Loucy (cell line): ENCODE measurements at regions not wholly inside any gene's neighbourhood (a gene's known extent, or its start where the extent isn't known, plus 50 kb on each side); places are given as distances from the start of the nearest gene placed in this dataset.

Experiments
- H2AFZ ChIP-seq: fragments of 200-600 bp; sonication (generic); 2 replicates; pipeline ENCODE4 v1.6.0; 2016; ENCODE audit warnings: antibody characterized with exemption, mild to moderate bottlenecking, low read length, moderate library complexity
- H3F3A ChIP-seq: fragments of 200-600 bp; 2 replicates; pipeline ENCODE4 v1.6.0; 2016; ENCODE audit warnings: antibody characterized with exemption, low read depth, mild to moderate bottlenecking
- H3K27me3 ChIP-seq: fragments of 200-600 bp; sonication (generic); 2 replicates; pipeline ENCODE4 v1.6.1; 2014; ENCODE audit warnings: low read length, mild to moderate bottlenecking; ENCODE audit not compliant: insufficient read depth, poor library complexity, severe bottlenecking
- H3K36me3 ChIP-seq: fragments of 200-600 bp; sonication (generic); 2 replicates; pipeline ENCODE4 v1.6.1; 2016; ENCODE audit warnings: low read length; ENCODE audit not compliant: insufficient read depth
- H3K4me1 ChIP-seq: fragments of 200-600 bp; sonication (generic); 2 replicates; pipeline ENCODE4 v1.5.1; 2014; ENCODE audit warnings: low read length, mild to moderate bottlenecking; ENCODE audit not compliant: insufficient read depth, poor library complexity, severe bottlenecking
- H3K4me2 ChIP-seq: fragments of 200-600 bp; sonication (generic); 2 replicates; pipeline ENCODE4 v1.6.0; 2014; ENCODE audit warnings: antibody characterized with exemption, low read length, low read depth, mild to moderate bottlenecking; ENCODE audit not compliant: poor library complexity, severe bottlenecking
- H3K4me3 ChIP-seq: fragments of 200-600 bp; sonication (generic); 2 replicates; pipeline ENCODE4 v1.5.1; 2014; ENCODE audit warnings: low read length, mild to moderate bottlenecking, mixed read lengths; ENCODE audit not compliant: poor library complexity, severe bottlenecking
- H3K79me2 ChIP-seq: fragments of 200-600 bp; sonication (generic); 2 replicates; pipeline ENCODE4 v1.6.1; 2014; ENCODE audit warnings: low read length; ENCODE audit not compliant: insufficient read depth
- H3K9ac ChIP-seq: fragments of 200-600 bp; sonication (generic); 2 replicates; pipeline ENCODE4 v1.6.0; 2014; ENCODE audit warnings: mild to moderate bottlenecking, low read depth, low read length, moderate library complexity; ENCODE audit not compliant: poor library complexity, severe bottlenecking
- H3K9me2 ChIP-seq: fragments of 200-600 bp; sonication (generic); replicated peaks from 2 replicates; pipeline ENCODE4 v1.6.1; 2016; ENCODE audit warnings: low read depth, low read length, mixed read lengths
- H3K9me3 ChIP-seq: fragments of 200-600 bp; sonication (generic); 2 replicates; pipeline ENCODE4 v1.6.1; 2014; ENCODE audit warnings: mild to moderate bottlenecking, antibody characterized with exemption, low read length, low read depth; ENCODE audit not compliant: insufficient read depth
- H4K20me1 ChIP-seq: fragments of 200-600 bp; sonication (generic); 2 replicates; pipeline ENCODE4 v1.6.0; 2014; ENCODE audit warnings: antibody characterized with exemption, low read length, mild to moderate bottlenecking; ENCODE audit not compliant: insufficient read depth, poor library complexity, severe bottlenecking
- EZH2phosphoT487 ChIP-seq: fragments of 200-600 bp; IDR thresholded peaks from 2 replicates; pipeline ENCODE4 v1.6.1; 2018; ENCODE audit warnings: antibody characterized with exemption, mild to moderate bottlenecking, moderate library complexity, borderline replicate concordance
- TF ChIP-seq, protein P1 (sequence below): fragments of 200-600 bp; sonication (generic); conservative IDR thresholded peaks from 2 replicates; pipeline ENCODE4 v1.5.1; 2014; ENCODE audit warnings: mild to moderate bottlenecking, antibody characterized with exemption, low read length

DNA sequence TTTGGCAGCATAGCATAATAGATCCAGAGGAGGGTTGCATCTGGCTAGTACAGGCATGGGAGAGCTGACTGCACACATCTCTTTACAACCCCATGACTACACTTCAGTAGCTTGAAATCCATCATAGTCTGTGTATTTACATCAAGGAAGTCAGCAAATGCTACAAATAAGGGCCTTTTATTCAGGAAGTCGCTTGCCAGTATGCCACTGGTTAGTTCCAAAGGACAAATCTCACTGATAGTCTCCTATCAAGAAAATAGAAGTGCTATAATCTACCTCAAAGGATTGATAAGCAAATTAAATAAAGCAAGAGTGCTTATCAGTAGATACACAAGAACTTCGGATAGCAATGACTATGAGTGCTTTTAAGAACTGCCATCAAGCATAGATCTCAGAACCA lies 112.7 kb downstream of the KLF12 start:
- H4K20me1 ChIP-seq, result peaks cover 11% of the 10 kb centered on the region
- no peak overlapping the region for H3K4me3 ChIP-seq
- peaks cover 11% of the 10 kb centered on the region; the same call in 1 of the 2 replicates for H3K36me3 ChIP-seq
- H3F3A ChIP-seq, result no peaks in the 10 kb centered on the region
- H3K4me2 ChIP-seq, result no peak overlapping the region
- no peaks in the 10 kb centered on the region for H3K27me3 ChIP-seq
- H3K9me3 ChIP-seq, result peaks cover 9% of the 10 kb centered on the region; the same call in 1 of the 2 replicates
- no peak for TF ChIP-seq EZH2phosphoT487
- TF ChIP-seq, protein P1, sequence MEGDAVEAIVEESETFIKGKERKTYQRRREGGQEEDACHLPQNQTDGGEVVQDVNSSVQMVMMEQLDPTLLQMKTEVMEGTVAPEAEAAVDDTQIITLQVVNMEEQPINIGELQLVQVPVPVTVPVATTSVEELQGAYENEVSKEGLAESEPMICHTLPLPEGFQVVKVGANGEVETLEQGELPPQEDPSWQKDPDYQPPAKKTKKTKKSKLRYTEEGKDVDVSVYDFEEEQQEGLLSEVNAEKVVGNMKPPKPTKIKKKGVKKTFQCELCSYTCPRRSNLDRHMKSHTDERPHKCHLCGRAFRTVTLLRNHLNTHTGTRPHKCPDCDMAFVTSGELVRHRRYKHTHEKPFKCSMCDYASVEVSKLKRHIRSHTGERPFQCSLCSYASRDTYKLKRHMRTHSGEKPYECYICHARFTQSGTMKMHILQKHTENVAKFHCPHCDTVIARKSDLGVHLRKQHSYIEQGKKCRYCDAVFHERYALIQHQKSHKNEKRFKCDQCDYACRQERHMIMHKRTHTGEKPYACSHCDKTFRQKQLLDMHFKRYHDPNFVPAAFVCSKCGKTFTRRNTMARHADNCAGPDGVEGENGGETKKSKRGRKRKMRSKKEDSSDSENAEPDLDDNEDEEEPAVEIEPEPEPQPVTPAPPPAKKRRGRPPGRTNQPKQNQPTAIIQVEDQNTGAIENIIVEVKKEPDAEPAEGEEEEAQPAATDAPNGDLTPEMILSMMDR, result no peak
- H2AFZ ChIP-seq, result no peak overlapping the region
- H3K9ac ChIP-seq, result no peak overlapping the region
- peaks cover 14% of the 10 kb centered on the region; the same call in 1 of the 2 replicates for H3K79me2 ChIP-seq
- peaks cover 18% of the 10 kb centered on the region for H3K4me1 ChIP-seq
- no peaks in the 10 kb centered on the region for H3K9me2 ChIP-seq

DNA sequence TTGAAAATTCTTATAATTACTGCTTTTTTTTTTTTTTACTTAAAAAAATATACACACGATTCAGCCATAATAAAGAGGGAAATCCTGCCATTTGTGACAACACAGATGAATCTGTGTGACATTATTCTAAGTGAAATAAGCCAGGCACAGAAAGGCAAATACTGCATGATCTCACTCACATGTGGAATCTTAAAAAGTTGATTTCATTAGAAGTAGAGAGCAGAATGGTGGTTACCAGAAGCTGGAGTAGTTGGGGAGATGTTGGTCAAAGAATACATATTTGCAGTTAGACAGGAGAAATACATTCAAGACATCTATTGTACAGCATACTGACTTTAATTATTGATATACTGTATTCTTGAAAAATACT lies 116.2 kb downstream of the KLF12 start:
- Histone ChIP-seq H3K79me2 (peaks cover 27% of the 10 kb centered on the region), H2AFZ (no peak overlapping the region), H3K4me3 (no peak overlapping the region), H4K20me1 (peaks cover 4% of the 10 kb centered on the region), H3K27me3 (no peaks in the 10 kb centered on the region), H3K36me3 (peaks cover 8% of the 10 kb centered on the region; the same call in 1 of the 2 replicates), H3K4me2 (peak overlapping the region; percentile 37), H3K9ac (no peak overlapping the region), H3K9me3 (peaks cover 7% of the 10 kb centered on the region; the same call in 1 of the 2 replicates), H3K4me1 (peaks cover 17% of the 10 kb centered on the region), H3K9me2 (no peaks in the 10 kb centered on the region), H3F3A (no peaks in the 10 kb centered on the region)
- TF ChIP-seq, protein P1, result no peak
- TF ChIP-seq EZH2phosphoT487, result no peak

DNA sequence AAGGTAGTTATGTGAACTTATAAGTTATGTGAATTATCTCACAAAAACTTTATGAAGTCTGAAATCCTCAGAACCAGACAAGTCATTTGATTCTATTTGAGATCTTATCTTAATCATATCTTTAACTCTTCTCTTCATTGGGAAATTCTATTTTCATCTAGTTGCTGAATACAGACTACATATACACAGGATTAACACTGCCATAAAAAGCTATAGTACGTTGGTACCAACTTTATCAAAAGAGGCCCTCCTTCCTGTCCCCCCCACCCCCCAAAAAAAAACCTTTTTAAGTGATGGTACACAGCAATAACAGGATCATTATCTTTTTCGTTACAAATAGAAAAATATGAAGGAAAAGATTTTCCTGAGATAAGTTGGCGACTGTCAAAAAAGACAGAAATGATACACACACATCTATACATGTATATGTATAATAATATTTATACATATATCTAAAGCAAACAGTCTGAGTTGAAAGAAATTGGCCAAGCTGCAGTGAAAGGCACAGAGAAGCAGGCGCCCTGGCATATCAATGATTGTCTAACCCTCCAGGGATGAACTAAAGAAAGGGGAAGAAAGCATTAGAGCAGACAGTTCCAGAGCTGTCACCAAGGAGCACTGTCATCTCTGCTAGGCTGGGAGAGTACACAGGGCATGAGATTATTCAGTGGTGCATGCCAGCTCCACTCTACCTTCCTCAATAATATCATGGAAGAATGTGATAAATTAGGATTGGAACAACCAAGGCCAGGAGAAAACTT lies 116.7 kb downstream of the KLF12 start:
- Histone ChIP-seq H3K79me2 (peaks cover 27% of the 10 kb centered on the region), H3K9ac (no peak overlapping the region)
- TF ChIP-seq, protein P1, result no peak
- TF ChIP-seq EZH2phosphoT487, result no peak

More for the DNA sequence above, 116.7 kb downstream of the KLF12 start:
- H3K4me2 ChIP-seq, result peak overlapping the region; percentile 37
- H3F3A ChIP-seq, result no peaks in the 10 kb centered on the region
- H2AFZ ChIP-seq, result no peak overlapping the region
- H3K36me3 ChIP-seq, result peaks cover 2% of the 10 kb centered on the region; the same call in 1 of the 2 replicates
- peaks cover 17% of the 10 kb centered on the region for H3K4me1 ChIP-seq
- H3K9me2 ChIP-seq, result no peaks in the 10 kb centered on the region
- H3K4me3 ChIP-seq, result no peak overlapping the region
- no peaks in the 10 kb centered on the region for H3K27me3 ChIP-seq
- H4K20me1 ChIP-seq, result peaks cover 4% of the 10 kb centered on the region
- H3K9me3 ChIP-seq, result peaks cover under 1% of the 10 kb centered on the region; the same call in 1 of the 2 replicates
